Tibial nerve (tissue), 4 donors: ENCODE measurements at regions not wholly inside any gene's neighbourhood (a gene's known extent, or its start where the extent isn't known, plus 50 kb on each side); places are given as distances from the start of the nearest gene placed in this dataset.

Experiments
- DNase-seq, 2 donors: peaks; one replicate each; pipeline ENCODE4 v3.0.0-alpha.2; 2019; ENCODE audit warnings: low spot score in 2 of 2
- H3K27ac ChIP-seq, 4 donors: fragments of 200-600 bp; sonication (generic) in 3 of 4; one replicate each; pipeline ENCODE4 v1.5.1; 2017 to 2019; ENCODE audit warnings: mild to moderate bottlenecking in 1 of 4
- H3K27me3 ChIP-seq, 2 donors: fragments of 200-600 bp; sonication (generic) in 1 of 2; one replicate each; pipeline versions ENCODE4 v1.5.1 to v1.6.0; 2017 to 2019
- H3K36me3 ChIP-seq, 3 donors: fragments of 200-600 bp; sonication (generic); one replicate each; pipeline ENCODE4 v1.5.1; 2018 to 2019
- H3K4me1 ChIP-seq, 4 donors: fragments of 200-600 bp; sonication (generic) in 3 of 4; one replicate each; pipeline ENCODE4 v1.5.1; 2017 to 2019
- H3K4me3 ChIP-seq, 4 donors: fragments of 200-600 bp; sonication (generic) in 3 of 4; one replicate each; pipeline ENCODE4 v1.5.1; 2017 to 2019; ENCODE audit warnings: mild to moderate bottlenecking in 1 of 4, moderate library complexity in 1 of 4
- H3K9me3 ChIP-seq, 4 donors: fragments of 200-600 bp; sonication (generic) in 3 of 4; one replicate each; pipeline ENCODE4 v1.5.1; 2017 to 2019
- EP300 ChIP-seq, 2 donors: sonication (generic); formaldehyde crosslinking; IDR thresholded peaks; one replicate each; pipeline ENCODE4 v1.6.1; 2017; ENCODE audit warnings: antibody characterized with exemption in 2 of 2, mild to moderate bottlenecking in 1 of 2
- POLR2A ChIP-seq, 2 donors: fragments of 450-650 bp; IDR thresholded peaks; one replicate each; pipeline ENCODE4 v1.6.1; 2017; ENCODE audit warnings: antibody characterized with exemption in 2 of 2, mild to moderate bottlenecking in 2 of 2, moderate library complexity in 2 of 2
- WGBS, 2 donors: methylation state at CpG; one replicate each; pipeline ENCODE4 v1.1.5; 2018; 5-methylcytosine and 5-hydroxymethylcytosine counted together
- TF ChIP-seq, protein P1 (sequence below), 5 experiments: fragments of 200-600 bp in 3 of 5; fragments of 450-650 bp in 2 of 5; sonication (generic) in 3 of 5; IDR thresholded peaks; one replicate each; pipeline ENCODE4 v1.5.1; 2016 to 2019; ENCODE audit warnings: antibody characterized with exemption in 5 of 5, mild to moderate bottlenecking in 3 of 5, moderate library complexity in 2 of 5

DNA sequence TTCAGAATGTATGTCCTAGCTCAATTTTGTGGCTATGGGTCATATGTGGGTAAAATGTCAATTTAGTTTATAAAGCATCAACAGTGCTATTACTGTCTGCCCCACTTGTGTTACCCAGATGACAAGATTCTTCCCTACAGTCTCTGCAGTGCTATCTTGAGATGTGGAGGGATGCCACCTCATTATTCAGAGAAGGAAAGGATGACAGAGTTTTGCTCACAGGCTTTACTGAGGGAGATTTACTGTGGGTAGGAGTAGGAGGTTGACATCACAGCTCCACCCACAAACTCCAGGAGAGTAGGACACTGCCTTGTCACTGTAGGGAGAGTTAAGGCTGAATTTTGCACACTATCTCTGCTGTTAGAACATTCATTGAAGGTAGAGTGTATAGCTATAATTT is 359.3 kb downstream of the HTR1A start:
- Histone ChIP-seq H3K4me1 (no peaks in the 10 kb centered on the region), H3K27ac (no peak overlapping the region), H3K27me3 (no peaks in the 10 kb centered on the region), H3K4me3 (no peak overlapping the region), H3K9me3 (peaks cover 0 to 7% (median 0%) of the 10 kb centered on the region in 4 donors), H3K36me3 (no peaks in the 10 kb centered on the region)
- DNase-seq = no peak
- TF ChIP-seq, protein P1, sequence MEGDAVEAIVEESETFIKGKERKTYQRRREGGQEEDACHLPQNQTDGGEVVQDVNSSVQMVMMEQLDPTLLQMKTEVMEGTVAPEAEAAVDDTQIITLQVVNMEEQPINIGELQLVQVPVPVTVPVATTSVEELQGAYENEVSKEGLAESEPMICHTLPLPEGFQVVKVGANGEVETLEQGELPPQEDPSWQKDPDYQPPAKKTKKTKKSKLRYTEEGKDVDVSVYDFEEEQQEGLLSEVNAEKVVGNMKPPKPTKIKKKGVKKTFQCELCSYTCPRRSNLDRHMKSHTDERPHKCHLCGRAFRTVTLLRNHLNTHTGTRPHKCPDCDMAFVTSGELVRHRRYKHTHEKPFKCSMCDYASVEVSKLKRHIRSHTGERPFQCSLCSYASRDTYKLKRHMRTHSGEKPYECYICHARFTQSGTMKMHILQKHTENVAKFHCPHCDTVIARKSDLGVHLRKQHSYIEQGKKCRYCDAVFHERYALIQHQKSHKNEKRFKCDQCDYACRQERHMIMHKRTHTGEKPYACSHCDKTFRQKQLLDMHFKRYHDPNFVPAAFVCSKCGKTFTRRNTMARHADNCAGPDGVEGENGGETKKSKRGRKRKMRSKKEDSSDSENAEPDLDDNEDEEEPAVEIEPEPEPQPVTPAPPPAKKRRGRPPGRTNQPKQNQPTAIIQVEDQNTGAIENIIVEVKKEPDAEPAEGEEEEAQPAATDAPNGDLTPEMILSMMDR (IDR thresholded peaks at IDR 0.05) = no peak
- TF ChIP-seq EP300 (IDR thresholded peaks at IDR 0.05) (no peak), POLR2A (IDR thresholded peaks at IDR 0.05) (no peak)

DNA sequence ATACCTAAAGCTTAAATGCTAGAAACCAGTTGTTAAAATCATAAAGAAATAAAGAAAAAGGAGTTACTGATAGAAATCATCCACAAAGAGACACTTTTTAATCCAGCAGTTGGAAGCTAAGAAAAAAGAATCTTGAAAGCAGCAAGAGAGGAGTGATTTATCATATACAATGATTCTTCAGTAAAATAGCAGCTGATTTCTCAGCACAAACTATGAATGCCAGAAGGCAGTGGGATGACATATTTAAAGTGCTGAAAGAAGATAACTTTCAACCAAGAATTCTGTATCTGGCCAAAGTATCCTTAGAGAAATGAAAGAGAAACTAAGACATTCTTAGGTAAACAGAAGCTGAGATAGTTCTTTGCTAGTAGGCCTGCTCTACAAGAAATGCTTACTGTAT is 366.0 kb downstream of the HTR1A start:
- no peaks in the 10 kb centered on the region for H3K4me1 ChIP-seq
- no peak for TF ChIP-seq POLR2A (IDR thresholded peaks at IDR 0.05)
- TF ChIP-seq EP300 (IDR thresholded peaks at IDR 0.05) = no peak
- TF ChIP-seq, protein P1 (IDR thresholded peaks at IDR 0.05) = no peak
- H3K27ac ChIP-seq = no peak overlapping the region
- H3K36me3 ChIP-seq = no peaks in the 10 kb centered on the region
- peaks cover 0 to 11% (median 0%) of the 10 kb centered on the region in 4 donors for H3K9me3 ChIP-seq
- no peak for DNase-seq
- H3K27me3 ChIP-seq = no peaks in the 10 kb centered on the region
- H3K4me3 ChIP-seq = no peak overlapping the region

DNA sequence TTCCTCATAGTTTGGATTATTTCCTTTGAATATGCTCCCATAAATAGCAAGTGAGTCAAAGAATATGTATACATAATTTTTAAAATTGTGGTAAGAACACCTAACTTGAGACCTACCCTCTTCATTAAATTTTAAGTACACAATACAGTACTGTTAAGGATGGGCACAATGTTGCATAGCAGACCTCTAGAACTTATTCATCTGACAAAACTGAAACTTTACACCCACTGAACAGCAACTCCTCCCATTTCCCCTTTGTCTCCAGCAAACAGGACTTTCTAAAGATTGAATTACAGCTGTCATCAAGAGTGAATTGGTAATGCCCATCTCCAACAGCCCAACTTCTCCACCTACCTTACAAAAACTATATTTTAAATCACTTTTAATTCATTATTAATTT is 388.9 kb downstream of the HTR1A start:
- H3K27ac ChIP-seq = no peak overlapping the region
- TF ChIP-seq, protein P1 (IDR thresholded peaks at IDR 0.05) = no peak
- TF ChIP-seq POLR2A (IDR thresholded peaks at IDR 0.05) (no peak), EP300 (IDR thresholded peaks at IDR 0.05) (no peak)
- no peaks in the 10 kb centered on the region for H3K9me3 ChIP-seq

DNA sequence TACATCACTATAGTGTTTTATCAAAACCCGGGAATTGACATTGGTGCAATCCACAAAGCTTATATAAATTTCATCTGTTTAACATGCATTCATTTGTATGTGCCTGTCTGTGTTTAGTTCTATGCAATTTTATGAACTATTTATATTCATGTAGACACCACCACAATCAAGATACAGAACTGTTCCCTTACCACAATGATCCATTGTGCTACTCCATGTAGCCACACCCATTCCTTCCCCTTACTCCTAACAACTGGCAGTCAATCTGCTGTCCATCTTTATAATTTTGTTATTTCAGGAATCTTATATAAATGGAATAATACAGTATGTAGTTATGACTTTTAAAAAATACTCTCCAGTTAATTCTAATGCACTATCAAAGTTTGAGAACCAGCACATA is 389.5 kb downstream of the HTR1A start:
- DNase-seq = no peak

More for the DNA sequence above, 388.9 kb downstream of the HTR1A start:
- no peak for DNase-seq
- Histone ChIP-seq H3K36me3 (no peaks in the 10 kb centered on the region), H3K4me1 (no peaks in the 10 kb centered on the region), H3K27me3 (no peaks in the 10 kb centered on the region), H3K4me3 (no peak overlapping the region)

DNA sequence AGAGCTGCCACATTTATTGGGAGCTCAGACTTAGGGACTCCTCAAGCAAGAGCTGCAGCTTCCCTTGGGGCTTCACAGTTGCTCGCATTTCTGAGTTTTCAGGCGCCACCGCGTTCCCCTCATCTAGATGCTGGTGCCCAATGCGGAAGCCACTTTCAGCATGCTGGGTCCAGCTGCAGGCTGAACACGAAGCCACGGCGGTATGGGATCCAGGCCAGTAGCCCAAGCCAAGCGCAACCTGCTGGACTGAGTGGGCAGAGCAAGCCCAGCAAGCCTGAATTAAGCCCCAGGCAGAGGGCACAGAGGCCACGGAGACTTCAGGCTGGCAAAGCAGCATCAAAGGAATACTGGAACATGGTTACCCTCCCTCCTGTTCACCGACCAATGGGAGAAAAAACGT is 391.5 kb downstream of the HTR1A start:
- Histone ChIP-seq H3K36me3 (no peaks in the 10 kb centered on the region), H3K4me3 (no peak overlapping the region), H3K9me3 (no peaks in the 10 kb centered on the region), H3K27me3 (no peaks in the 10 kb centered on the region), H3K4me1 (no peaks in the 10 kb centered on the region), H3K27ac (no peak overlapping the region)
- DNase-seq = no peak
- TF ChIP-seq POLR2A (IDR thresholded peaks at IDR 0.05) (no peak), EP300 (IDR thresholded peaks at IDR 0.05) (no peak)
- TF ChIP-seq, protein P1 (IDR thresholded peaks at IDR 0.05) = no peak
- whole genome bisulfite sequencing, 2 donors = 88 to 92% methylated on average over 10 to 12 of the region's 12 CpGs

More for the DNA sequence above, 389.5 kb downstream of the HTR1A start:
- TF ChIP-seq POLR2A (IDR thresholded peaks at IDR 0.05) (no peak), EP300 (IDR thresholded peaks at IDR 0.05) (no peak)
- TF ChIP-seq, protein P1 (IDR thresholded peaks at IDR 0.05) = no peak
- Histone ChIP-seq H3K36me3 (no peaks in the 10 kb centered on the region), H3K4me3 (no peak overlapping the region), H3K4me1 (no peaks in the 10 kb centered on the region), H3K27ac (no peak overlapping the region), H3K27me3 (no peaks in the 10 kb centered on the region), H3K9me3 (no peaks in the 10 kb centered on the region)
- WGBS, 2 donors = 43 to 51% methylated on average over 1 of the region's 1 CpG
